CD4-positive, alpha-beta T cell treated with Interleukin-15 for 1 hour (primary cell): ENCODE measurements at regions not wholly inside any gene's neighbourhood (a gene's known extent, or its start where the extent isn't known, plus 50 kb on each side); places are given as distances from the start of the nearest gene placed in this dataset.
A peak's percentile ranks its signal among the peaks of the same experiment; 100 is the strongest.

Experiments
- DNase-seq: peaks from one replicate; pipeline ENCODE4 v3.0.0-alpha.2; 2020

GRCh38 chr7:22676385-22676784, 50.6 kb upstream of the IL6 start:
- DNase-seq: no peak

- peak; percentile 23 for DNase-seq
These were observed 51.1 kb upstream of the IL6 start for GRCh38 chr7:22675917-22676343.

DNA sequence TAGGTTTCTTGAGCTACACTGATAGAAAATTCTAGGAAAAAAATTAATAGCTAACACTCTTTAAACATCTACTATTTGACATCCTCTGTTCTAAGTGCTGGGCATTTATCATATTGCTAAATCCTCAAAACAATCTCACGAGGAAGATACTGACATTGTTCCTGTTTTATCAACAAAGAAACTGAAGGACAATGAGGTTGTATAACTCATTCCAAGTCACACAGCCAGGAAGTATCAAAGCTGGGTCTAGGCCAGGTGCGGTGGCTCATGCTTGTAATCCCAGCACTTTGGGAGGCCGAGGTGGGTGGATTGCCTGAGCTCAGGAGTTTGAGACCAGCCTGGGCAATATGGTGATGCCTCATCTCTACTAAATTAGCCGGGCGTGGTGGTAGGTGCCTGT, 51.6 kb upstream of the IL6 start:
- DNase-seq: no peak

GRCh38 chr7:22672846-22673680, 53.9 kb upstream of the IL6 start:
- no peak for DNase-seq

GRCh38 chr7:22671177-22671879, 55.7 kb upstream of the IL6 start:
- DNase-seq: no peak

DNA sequence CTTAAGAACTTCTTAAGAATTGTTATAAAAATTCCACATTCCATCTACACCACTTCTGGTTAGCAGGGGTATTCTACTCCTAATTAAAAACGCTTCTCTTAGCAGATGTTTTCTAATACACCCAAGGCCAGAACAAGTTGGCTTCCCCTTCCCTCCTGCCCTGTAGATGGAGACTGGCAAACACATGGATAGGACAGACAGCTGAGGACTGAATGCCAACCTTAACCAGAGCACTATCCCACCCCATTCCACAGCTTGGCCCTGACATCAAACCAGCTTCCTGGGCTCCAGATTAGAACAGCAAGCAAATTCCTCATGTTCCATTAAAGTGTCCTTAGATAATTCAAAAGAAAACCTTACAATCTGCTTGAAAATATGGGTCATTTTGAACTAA, 56.6 kb upstream of the IL6 start:
- no peak for DNase-seq

DNA sequence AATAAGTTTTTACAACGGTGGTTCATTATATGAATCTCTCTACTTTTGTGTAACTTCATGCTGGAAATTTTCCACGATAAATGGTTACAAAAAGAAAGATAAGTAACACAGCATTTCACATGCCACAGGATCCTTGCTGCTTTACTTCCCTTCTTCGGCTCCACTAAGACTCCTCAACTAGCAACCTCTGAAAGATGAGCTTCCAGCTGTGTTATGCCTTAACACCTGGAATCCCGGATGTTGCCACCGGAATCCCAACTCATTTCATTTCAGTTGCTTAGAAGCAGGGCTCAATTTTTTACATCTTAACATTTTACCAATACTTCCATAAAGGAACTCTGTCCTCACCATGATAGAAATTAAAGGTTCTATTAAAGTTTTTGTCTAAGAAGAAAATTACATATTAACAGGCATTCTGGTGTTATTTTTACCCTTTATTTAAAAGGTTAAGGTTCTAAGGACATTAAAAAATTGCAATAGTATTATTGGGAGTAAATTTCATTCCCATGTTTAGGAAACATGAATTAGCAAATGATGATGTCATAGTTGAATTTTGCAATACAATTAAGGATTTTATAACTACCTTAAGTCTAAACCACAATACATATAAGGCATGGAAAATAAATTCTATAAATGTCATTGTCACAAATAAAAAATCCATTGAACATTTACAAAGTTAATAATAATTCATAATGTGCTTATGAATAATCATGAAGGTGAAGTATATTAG, 57.1 kb upstream of the IL6 start:
- no peak for DNase-seq

DNA sequence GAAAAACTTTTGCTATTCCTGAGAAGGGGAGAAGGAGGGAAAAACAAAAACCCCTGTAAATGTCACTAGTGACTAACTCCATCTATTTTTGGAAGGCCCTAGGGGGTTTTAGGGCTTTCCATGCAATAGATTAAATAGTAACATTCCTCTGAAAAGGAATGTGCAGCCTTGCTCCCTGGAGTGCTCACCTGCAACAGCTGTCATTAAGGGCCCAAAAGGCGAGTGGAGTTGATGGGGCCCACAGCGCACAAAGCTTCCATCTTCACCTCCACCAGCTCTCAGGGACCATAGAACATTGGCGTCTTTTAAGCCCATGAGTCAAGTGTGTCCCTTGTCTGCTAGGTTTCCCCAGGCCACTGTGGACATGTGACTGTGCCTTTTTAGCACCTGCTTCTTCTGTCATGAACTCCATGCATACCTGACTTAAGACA, 58.0 kb upstream of the IL6 start:
- DNase-seq: no peak

GRCh38 chr7:22667562-22668239, 59.3 kb upstream of the IL6 start:
- no peak for DNase-seq

- no peak for DNase-seq
These were observed 59.8 kb upstream of the IL6 start for GRCh38 chr7:22667187-22667561.

DNA sequence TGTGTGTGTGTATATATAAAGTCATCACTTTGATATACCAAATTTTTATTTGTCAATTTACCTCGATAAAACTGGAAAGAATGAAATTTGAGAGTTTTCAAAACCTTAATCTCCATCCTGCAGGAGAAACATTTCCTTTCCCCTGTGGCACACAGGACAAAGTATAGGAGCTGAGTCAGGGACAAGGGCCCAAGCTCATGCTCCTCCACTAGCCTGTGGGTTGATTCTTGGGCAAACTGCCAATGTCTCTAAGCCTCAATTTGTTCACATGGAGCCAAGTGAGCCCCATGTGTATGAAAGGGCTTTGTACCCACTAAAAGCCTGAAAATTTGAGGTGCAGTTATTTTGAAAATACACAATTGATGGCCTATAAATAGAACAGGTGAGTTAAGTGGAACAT, 60.3 kb upstream of the IL6 start:
- no peak for DNase-seq

GRCh38 chr7:22665923-22666322, 61.1 kb upstream of the IL6 start:
- no peak for DNase-seq

GRCh38 chr7:22664988-22665798, 61.8 kb upstream of the IL6 start:
- DNase-seq: no peak

- DNase-seq: no peak
These were observed 63.3 kb upstream of the IL6 start for GRCh38 chr7:22663721-22664120.

- DNase-seq: no peak
These were observed 63.7 kb upstream of the IL6 start for GRCh38 chr7:22663357-22663718.

DNA sequence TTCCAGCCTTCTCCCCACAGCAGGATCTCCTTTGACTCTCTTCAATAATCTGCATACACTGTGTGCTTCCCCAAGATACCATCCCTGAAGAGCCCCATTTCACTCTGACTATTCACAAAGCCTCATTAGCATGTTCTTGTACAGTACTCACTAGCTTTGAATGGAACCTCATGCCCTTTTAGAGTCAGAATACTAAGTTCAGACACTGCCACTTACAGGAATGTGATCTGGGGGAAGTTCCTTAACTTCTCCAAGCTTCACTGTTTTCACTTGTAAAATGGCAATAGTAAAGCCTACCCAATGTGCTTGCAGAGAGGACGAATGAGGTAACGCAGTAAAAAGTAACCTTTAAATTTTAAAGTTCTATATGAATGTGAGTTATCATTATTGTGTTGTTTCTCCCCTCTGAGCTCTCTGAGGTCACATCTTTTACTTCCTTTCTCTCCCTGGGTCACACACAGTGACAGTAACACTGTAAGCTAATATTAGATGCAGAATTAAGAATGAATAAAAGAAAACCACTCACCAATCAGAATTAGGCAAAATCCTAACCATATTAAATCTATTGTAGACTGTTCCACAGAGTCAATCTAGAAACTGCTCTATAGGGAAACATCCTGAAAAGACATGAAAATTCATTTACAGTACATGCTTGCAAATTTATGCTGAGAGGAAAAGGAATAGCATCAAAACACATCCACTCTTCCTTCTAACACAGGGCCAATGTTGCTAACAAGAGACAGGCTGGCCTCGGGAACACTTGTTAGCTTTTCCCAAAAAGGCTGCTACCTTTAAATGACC, 64.2 kb upstream of the IL6 start:
- no peak for DNase-seq

GRCh38 chr7:22662036-22662435, 65.0 kb upstream of the IL6 start:
- DNase-seq: peak; percentile 47

DNA sequence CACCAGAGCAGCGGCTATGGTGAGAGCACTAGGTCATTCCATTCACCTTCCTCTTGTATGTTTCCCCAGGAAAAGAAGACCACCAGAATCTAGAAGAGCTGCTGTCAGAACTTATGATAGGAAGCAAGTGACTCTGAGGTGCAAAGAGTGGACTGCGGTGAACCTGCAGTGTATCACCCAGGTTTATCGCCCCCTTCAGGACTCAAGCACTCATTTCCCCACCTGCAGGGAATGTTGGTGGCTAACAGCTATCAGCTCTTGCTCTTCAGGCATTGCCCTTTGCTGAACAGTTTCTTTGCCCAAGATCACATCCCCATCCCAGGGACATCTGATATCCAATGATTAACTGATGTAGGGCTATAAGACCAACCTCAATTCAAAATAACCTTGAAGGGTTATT, 66.3 kb upstream of the IL6 start:
- DNase-seq: no peak

DNA sequence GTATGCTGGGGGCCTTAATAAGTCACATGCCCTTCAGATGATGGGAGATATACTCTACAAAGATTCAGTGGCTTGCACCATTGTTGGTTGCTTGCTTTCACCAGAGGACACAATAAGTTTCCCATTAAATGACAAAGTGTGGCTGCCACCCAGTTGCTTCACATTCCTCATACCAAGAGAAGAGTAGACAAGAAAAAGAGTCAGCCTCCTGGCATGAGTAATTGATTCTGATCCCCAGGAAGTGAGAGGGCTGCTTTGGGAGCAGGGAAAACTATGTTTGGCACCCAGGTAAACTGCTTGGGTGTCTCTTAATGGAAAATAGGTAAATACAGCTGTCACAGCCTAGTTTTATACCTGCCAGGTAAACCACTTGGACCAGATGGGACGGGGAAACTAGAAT, 66.7 kb upstream of the IL6 start:
- DNase-seq: no peak

- DNase-seq: no peak
These were observed 67.3 kb upstream of the IL6 start for GRCh38 chr7:22659741-22660140.

GRCh38 chr7:22658031-22658430, 69.0 kb upstream of the IL6 start:
- no peak for DNase-seq

- no peak for DNase-seq
These were observed 69.5 kb upstream of the IL6 start for GRCh38 chr7:22657479-22657878.
